HCT116 (cell line): ENCODE measurements at regions not wholly inside any gene's neighbourhood (a gene's known extent, or its start where the extent isn't known, plus 50 kb on each side); places are given as distances from the start of the nearest gene placed in this dataset.

Experiments
- ATAC-seq: fragments of 200-7000 bp; cut with Tn5 transposase; 2 replicates; pipeline ENCODE4 v1.9.1; 2020; ENCODE audit warnings: mild to moderate bottlenecking, moderate library complexity
- BruUV-seq: library from RNA; stranded (reverse); fragments of 400-500 nt; replicated peaks from 2 replicates; lab custom pipeline; 2021; lab: Mats Ljungman, UMichigan
- CTCF ChIA-PET: fragments of 300-600 bp; sonication (Branson Sonifier 250); formaldehyde crosslinking; loops from one replicate; lab custom pipeline; 2021; ENCODE audit warnings: antibody characterized with exemption; lab: Charles Lee
- POLR2A ChIA-PET: fragments of 300-600, 350-600 bp; sonication (Branson Sonifier 250); formaldehyde crosslinking; loops from one replicate; lab custom pipeline; 2021; ENCODE audit warnings: antibody characterized with exemption; lab: Charles Lee
- RAD21 ChIA-PET, 2 experiments: fragments of 300-600 bp; sonication (Branson Sonifier 250); formaldehyde crosslinking; loops; one replicate each; lab custom pipeline; 2023; ENCODE audit warnings: low total read pairs in 2 of 2; ENCODE audit not compliant: uncharacterized antibody in 2 of 2, unreplicated experiment in 2 of 2, low non-redundant PET in 1 of 2; lab: Charles Lee
- DNase-seq: peaks from one replicate; pipeline ENCODE4 v3.0.0-alpha.2; 2010; ENCODE audit warnings: low read depth, low spot score
- H2AFZ ChIP-seq: fragments of 200-600 bp; shearing (Covaris generic), sonication (generic); 2 replicates; pipeline ENCODE4 v1.6.1; 2017; ENCODE audit warnings: low read depth, mixed run types, mixed read lengths, antibody characterized with exemption, low read length; ENCODE audit not compliant: poor library complexity, severe bottlenecking
- H3K27ac ChIP-seq: 2 replicates; pipeline ENCODE4 v1.5.1; 2012; ENCODE audit warnings: low read depth, low read length
- H3K27me3 ChIP-seq: fragments of 200-600 bp; sonication (generic); 2 replicates; pipeline ENCODE4 v1.6.1; 2016; ENCODE audit warnings: mixed run types, low read length, mixed read lengths; ENCODE audit not compliant: insufficient read depth
- H3K36me3 ChIP-seq, 2 experiments: fragments of 200-500 bp in 1 of 2; fragments of 200-600 bp in 1 of 2; sonication (Bioruptor generic) in 1 of 2; sonication (generic) in 1 of 2; 2 replicates each; pipeline versions ENCODE4 v1.5.1 to v1.6.1; 2014 to 2016; ENCODE audit warnings: low read length in 2 of 2, inconsistent platforms in 1 of 2, mixed read lengths in 1 of 2, mixed run types in 1 of 2; ENCODE audit not compliant: insufficient read depth in 2 of 2, control insufficient read depth in 1 of 2
- H3K4me1 ChIP-seq, 2 experiments: fragments of 200-600 bp in 1 of 2; sonication (generic) in 1 of 2; 2 replicates each; pipeline versions ENCODE4 v1.5.1 to v1.6.1; 2012 to 2017; ENCODE audit warnings: low read length in 2 of 2, inconsistent platforms in 1 of 2, mild to moderate bottlenecking in 1 of 2, mixed read lengths in 1 of 2, mixed run types in 1 of 2, moderate library complexity in 1 of 2; ENCODE audit not compliant: insufficient read depth in 2 of 2, control insufficient read depth in 1 of 2
- H3K4me2 ChIP-seq: fragments of 200-600 bp; sonication (generic); 2 replicates; pipeline ENCODE4 v1.6.1; 2017; ENCODE audit warnings: mixed run types, low read length, mixed read lengths
- H3K4me3 ChIP-seq, 2 experiments: fragments of 200-600 bp in 1 of 2; sonication (generic) in 1 of 2; replicated peaks in 1 of 2; 2 replicates each; pipeline ENCODE4 v1.5.1; 2011 to 2016; ENCODE audit warnings: low read length in 2 of 2, control low read depth in 1 of 2, low read depth in 1 of 2, mild to moderate bottlenecking in 1 of 2, mixed read lengths in 1 of 2, mixed run types in 1 of 2
- H3K79me2 ChIP-seq: fragments of 200-600 bp; sonication (generic); 2 replicates; pipeline ENCODE4 v1.6.1; 2017; ENCODE audit warnings: mild to moderate bottlenecking, mixed run types, low read length, moderate library complexity, mixed read lengths; ENCODE audit not compliant: insufficient read depth
- H3K9ac ChIP-seq: fragments of 200-600 bp; sonication (generic); 2 replicates; pipeline ENCODE4 v1.6.1; 2016; ENCODE audit warnings: low read length, mixed read lengths
- H3K9me2 ChIP-seq: fragments of 200-600 bp; sonication (generic), shearing (Covaris generic); 2 replicates; pipeline ENCODE4 v1.6.1; 2017; ENCODE audit warnings: mixed run types, mild to moderate bottlenecking, moderate library complexity; ENCODE audit not compliant: insufficient read depth
- H3K9me3 ChIP-seq, 2 experiments: fragments of 200-500 bp in 1 of 2; fragments of 200-600 bp in 1 of 2; sonication (Bioruptor generic) in 1 of 2; sonication (generic) in 1 of 2; 2 replicates each; pipeline ENCODE4 v1.6.1; 2014 to 2017; ENCODE audit warnings: low read length in 2 of 2, mixed read lengths in 2 of 2, inconsistent platforms in 1 of 2, low read depth in 1 of 2, mild to moderate bottlenecking in 1 of 2, mixed run types in 1 of 2, moderate library complexity in 1 of 2; ENCODE audit not compliant: control insufficient read depth in 1 of 2, insufficient read depth in 1 of 2
- H4K20me1 ChIP-seq: fragments of 200-600 bp; sonication (generic), shearing (Covaris generic); 2 replicates; pipeline ENCODE4 v1.6.1; 2017; ENCODE audit warnings: mixed run types, mild to moderate bottlenecking, moderate library complexity; ENCODE audit not compliant: insufficient read depth
- ATF3 ChIP-seq: IDR thresholded peaks from 2 replicates; pipeline ENCODE4 v1.6.1; 2012
- CBX3 ChIP-seq: IDR thresholded peaks from 2 replicates; pipeline ENCODE4 v1.6.1; 2012; ENCODE audit warnings: low read depth
- CEBPB ChIP-seq: IDR thresholded peaks from 2 replicates; pipeline ENCODE4 v1.6.1; 2012; ENCODE audit warnings: low read depth
- CTCF ChIP-seq, 3 experiments: fragments of 200-600 bp in 1 of 3; sonication (generic) in 1 of 3; IDR thresholded peaks in 2 of 3; conservative IDR thresholded peaks in 1 of 3; 2 replicates each; pipeline ENCODE4 v1.5.1; 2012 to 2017; ENCODE audit warnings: low read depth in 2 of 3, low read length in 2 of 3, antibody characterized with exemption in 1 of 3, borderline replicate concordance in 1 of 3, control low read depth in 1 of 3, mild to moderate bottlenecking in 1 of 3, mixed read lengths in 1 of 3, mixed run types in 1 of 3, moderate library complexity in 1 of 3; ENCODE audit not compliant: insufficient read depth in 1 of 3
- EGR1 ChIP-seq: IDR thresholded peaks from 2 replicates; pipeline ENCODE4 v1.6.1; 2012; ENCODE audit warnings: low read depth
- ELF1 ChIP-seq: IDR thresholded peaks from 2 replicates; pipeline ENCODE4 v1.6.1; 2012; ENCODE audit warnings: low read depth, borderline replicate concordance
- EZH2 ChIP-seq: fragments of 200-600 bp; sonication (generic); IDR thresholded peaks from 2 replicates; pipeline ENCODE4 v1.6.1; 2017; ENCODE audit warnings: antibody characterized with exemption, mixed run types
- EZH2phosphoT487 ChIP-seq: fragments of 200-600 bp; IDR thresholded peaks from 2 replicates; pipeline ENCODE4 v1.6.1; 2018; ENCODE audit warnings: antibody characterized with exemption, borderline replicate concordance
- FOSL1 ChIP-seq: IDR thresholded peaks from 2 replicates; pipeline ENCODE4 v1.6.1; 2012; ENCODE audit warnings: low read depth
- JUND ChIP-seq: IDR thresholded peaks from 2 replicates; pipeline ENCODE4 v1.6.1; 2012
- RAD21 ChIP-seq: IDR thresholded peaks from 2 replicates; pipeline ENCODE4 v1.6.1; 2012; ENCODE audit warnings: low read depth, mild to moderate bottlenecking
- REST ChIP-seq: IDR thresholded peaks from 2 replicates; pipeline ENCODE4 v1.6.1; 2012; ENCODE audit warnings: low read depth
- SIN3A ChIP-seq: IDR thresholded peaks from 2 replicates; pipeline ENCODE4 v1.6.1; 2012; ENCODE audit warnings: low read depth
- SRF ChIP-seq: IDR thresholded peaks from 2 replicates; pipeline ENCODE4 v1.6.1; 2012; ENCODE audit warnings: low read depth
- TCF7L2 ChIP-seq: IDR thresholded peaks from 2 replicates; pipeline ENCODE4 v1.7.0; 2011; ENCODE audit warnings: borderline replicate concordance, inconsistent platforms; ENCODE audit not compliant: insufficient read depth, insufficient read length; ENCODE audit errors: extremely low read depth
- YY1 ChIP-seq: IDR thresholded peaks from 2 replicates; pipeline ENCODE4 v1.6.1; 2011; ENCODE audit warnings: low read length, low read depth, moderate library complexity, mild to moderate bottlenecking; ENCODE audit not compliant: insufficient replicate concordance; ENCODE audit errors: extremely low read depth
- ZBTB33 ChIP-seq: IDR thresholded peaks from 2 replicates; pipeline ENCODE4 v1.6.1; 2011; ENCODE audit warnings: mild to moderate bottlenecking, low read length, moderate library complexity; ENCODE audit not compliant: insufficient replicate concordance; ENCODE audit errors: extremely low read depth
- ZFX ChIP-seq: fragments of 450-650 bp; IDR thresholded peaks from 2 replicates; pipeline ENCODE4 v1.6.1; 2017
- intact Hi-C: fragments of 100-400 bp; cut with micrococcal nuclease; formaldehyde crosslinking; loops from 2 replicates; pipeline ENCODE4 v1.10.0; 2022

GRCh38 chr13:76724421-76724820, 161.8 kb downstream of the KCTD12 start (continued):
- TF ChIP-seq REST (no peak), CBX3 (no peak), SRF (no peak), FOSL1 (no peak), SIN3A (no peak), EZH2 (no peak)

- H3K4me2 ChIP-seq, result no peak overlapping the region
- ATAC-seq (no peak), DNase-seq (no peak)
- no TSS peak for BruUV-seq
- no peaks in the 10 kb centered on the region for H4K20me1 ChIP-seq
- no peak overlapping the region for H3K4me3 ChIP-seq
- intact Hi-C loops, result no loop called here
- no peaks in the 10 kb centered on the region for H3K9me2 ChIP-seq
- no peak overlapping the region for H3K27ac ChIP-seq
- H2AFZ ChIP-seq, result no peak overlapping the region
- CTCF ChIA-PET, result no interaction called here
- no peak overlapping the region for H3K9ac ChIP-seq
- no peaks in the 10 kb centered on the region for H3K79me2 ChIP-seq
- POLR2A ChIA-PET, result interaction anchor here (0.5 kb wide), 1 partner anchor 212 kb away, joined by 3 read pairs; no protein-coding TSS in a partner anchor
- RAD21 ChIA-PET, result no interaction called here
- H3K27me3 ChIP-seq, result no peaks in the 10 kb centered on the region
- no peaks in the 10 kb centered on the region for H3K9me3 ChIP-seq
- no peaks in the 10 kb centered on the region for H3K36me3 ChIP-seq
- H3K4me1 ChIP-seq, result no peaks in the 10 kb centered on the region; a peak in 1 of 4 replicates
- TF ChIP-seq CEBPB, result no peak
- no peak for TF ChIP-seq ZFX
- TF ChIP-seq CTCF (IDR thresholded peaks at IDR 0.05 in 2 of 3, conservative IDR thresholded peaks at IDR 0.05 in 1 of 3; ENCODE audit: borderline replicate concordance in 1 of 3, insufficient read depth in 1 of 3, low read depth in 2 of 3, low read length in 2 of 3), result no peak
- no peak for TF ChIP-seq ATF3
- TF ChIP-seq EZH2, result no peak
- TF ChIP-seq EGR1, result no peak
- no peak for TF ChIP-seq ELF1
- TF ChIP-seq SIN3A, result no peak
- no peak for TF ChIP-seq EZH2phosphoT487
- no peak for TF ChIP-seq CBX3
- no peak for TF ChIP-seq ZBTB33
- TF ChIP-seq TCF7L2, result no peak
- no peak for TF ChIP-seq RAD21
- TF ChIP-seq JUND, result no peak
- TF ChIP-seq YY1, result no peak
These were observed 162.5 kb downstream of the KCTD12 start for GRCh38 chr13:76723551-76724232.
